BLaER1 (cell line): ENCODE measurements at regions not wholly inside any gene's neighbourhood (a gene's known extent, or its start where the extent isn't known, plus 50 kb on each side); places are given as distances from the start of the nearest gene placed in this dataset.

Experiments
- H3K27ac ChIP-seq: shearing (Covaris generic); formaldehyde crosslinking; 2 replicates; pipeline ENCODE4 v1.8.1; 2022
- H3K27me3 ChIP-seq: shearing (Covaris generic); formaldehyde crosslinking; 2 replicates; pipeline ENCODE4 v1.8.1; 2022
- H3K36me3 ChIP-seq: shearing (Covaris generic); formaldehyde crosslinking; 2 replicates; pipeline ENCODE4 v1.8.1; 2022
- H3K4me1 ChIP-seq: shearing (Covaris generic); formaldehyde crosslinking; 2 replicates; pipeline ENCODE4 v1.8.1; 2022
- H3K4me2 ChIP-seq: shearing (Covaris generic); formaldehyde crosslinking; 2 replicates; pipeline ENCODE4 v1.8.1; 2022
- H3K4me3 ChIP-seq: shearing (Covaris generic); formaldehyde crosslinking; 2 replicates; pipeline ENCODE4 v1.8.1; 2022
- H3K9ac ChIP-seq: shearing (Covaris generic); formaldehyde crosslinking; 2 replicates; pipeline ENCODE4 v1.8.1; 2022
- H3K9me3 ChIP-seq: shearing (Covaris generic); formaldehyde crosslinking; 2 replicates; pipeline ENCODE4 v1.8.1; 2022
- H4K20me1 ChIP-seq: shearing (Covaris generic); formaldehyde crosslinking; 2 replicates; pipeline ENCODE4 v1.8.1; 2022
- Cebpa-rat ChIP-seq: shearing (Covaris generic); IDR thresholded peaks from 2 replicates; pipeline ENCODE4 v1.8.1; 2022

DNA sequence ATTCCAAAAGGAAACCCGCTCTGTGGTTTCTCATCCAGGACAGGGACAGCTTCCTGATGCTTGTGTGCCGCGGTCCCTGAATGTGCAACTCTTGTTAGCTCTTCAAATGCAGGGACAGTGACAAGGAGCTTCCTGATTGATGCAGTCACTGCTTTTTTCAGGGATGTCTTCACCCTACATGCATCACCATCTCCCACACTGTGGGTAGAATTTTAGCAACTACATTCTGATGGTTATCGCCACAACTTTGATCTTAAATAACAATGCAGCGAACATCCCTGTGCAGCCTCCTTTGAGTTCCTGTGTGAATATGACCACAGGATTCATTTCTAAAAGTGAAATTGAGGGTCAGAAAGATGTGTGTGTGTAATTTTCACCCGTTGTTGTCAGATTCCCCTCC lies 115.0 kb downstream of the GGTLC2 start:
- TF ChIP-seq Cebpa-rat, result no peak
- Histone ChIP-seq H3K9me3 (no peaks in the 10 kb centered on the region), H3K9ac (no peak overlapping the region), H3K27ac (no peak overlapping the region), H4K20me1 (no peaks in the 10 kb centered on the region), H3K4me2 (peak overlapping the region; percentile 56), H3K4me3 (no peak overlapping the region), H3K27me3 (no peaks in the 10 kb centered on the region), H3K36me3 (no peaks in the 10 kb centered on the region), H3K4me1 (peaks cover 58% of the 10 kb centered on the region)

DNA sequence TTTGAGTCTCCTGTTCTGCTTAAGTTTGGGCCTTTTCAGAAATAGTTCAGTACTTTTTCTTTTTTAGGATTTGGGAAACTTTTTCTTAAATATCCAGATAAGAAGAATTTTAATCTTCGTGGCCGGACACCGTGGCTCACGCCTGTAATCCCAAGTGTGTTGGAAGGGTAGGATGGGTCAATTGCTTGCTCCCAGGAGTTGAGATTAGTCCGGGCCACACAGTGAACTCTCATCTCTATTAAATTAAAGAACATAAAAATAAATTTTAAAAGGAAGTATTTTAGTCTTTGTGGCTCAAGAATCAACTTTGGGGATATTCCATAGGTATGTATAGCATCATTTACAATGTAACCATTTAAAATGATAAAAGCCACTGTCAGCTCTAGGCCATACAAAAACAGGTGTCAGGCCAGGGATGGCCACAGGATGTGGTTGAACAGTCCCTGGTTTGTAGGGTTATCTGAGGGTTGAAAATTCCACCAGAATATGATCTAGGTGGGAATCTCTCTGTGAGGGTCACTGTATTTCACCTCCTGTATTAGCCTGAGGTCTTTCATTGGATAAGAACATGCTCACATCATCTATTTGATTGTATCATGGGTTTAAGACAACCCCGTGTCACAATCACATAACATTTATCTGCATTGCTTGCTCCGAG lies 115.6 kb downstream of the GGTLC2 start:
- peak overlapping the region; percentile 56 for H3K4me2 ChIP-seq
- H3K27me3 ChIP-seq, result no peaks in the 10 kb centered on the region
- H3K4me3 ChIP-seq, result no peak overlapping the region
- H3K4me1 ChIP-seq, result peaks cover 64% of the 10 kb centered on the region
- H3K36me3 ChIP-seq, result no peaks in the 10 kb centered on the region
- no peak for TF ChIP-seq Cebpa-rat
- no peak overlapping the region for H3K9ac ChIP-seq
- H4K20me1 ChIP-seq, result no peaks in the 10 kb centered on the region
- H3K9me3 ChIP-seq, result no peaks in the 10 kb centered on the region
- no peak overlapping the region for H3K27ac ChIP-seq

DNA sequence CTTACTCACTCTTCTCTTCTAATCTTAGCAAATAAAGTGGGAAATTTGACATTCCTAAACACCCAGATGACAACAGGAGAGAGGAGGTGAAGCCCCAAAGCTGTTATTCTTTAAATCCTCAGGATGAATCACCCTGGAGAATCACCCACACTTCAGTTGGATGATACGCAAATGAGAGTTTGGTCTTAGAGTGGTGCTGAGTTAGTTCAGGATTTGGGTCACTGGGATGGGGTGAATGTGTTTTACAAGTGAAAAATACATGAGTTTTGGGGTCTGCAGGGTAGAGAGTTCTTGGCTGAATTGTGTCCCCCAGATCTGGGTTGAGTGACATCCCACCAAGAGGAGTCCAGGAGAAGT lies 117.2 kb downstream of the GGTLC2 start:
- Histone ChIP-seq H3K27ac (no peak overlapping the region), H4K20me1 (no peaks in the 10 kb centered on the region), H3K4me2 (no peak overlapping the region), H3K4me3 (no peak overlapping the region), H3K9me3 (no peaks in the 10 kb centered on the region), H3K9ac (no peak overlapping the region), H3K27me3 (no peaks in the 10 kb centered on the region), H3K36me3 (no peaks in the 10 kb centered on the region), H3K4me1 (peaks cover 73% of the 10 kb centered on the region)
- TF ChIP-seq Cebpa-rat, result no peak

DNA sequence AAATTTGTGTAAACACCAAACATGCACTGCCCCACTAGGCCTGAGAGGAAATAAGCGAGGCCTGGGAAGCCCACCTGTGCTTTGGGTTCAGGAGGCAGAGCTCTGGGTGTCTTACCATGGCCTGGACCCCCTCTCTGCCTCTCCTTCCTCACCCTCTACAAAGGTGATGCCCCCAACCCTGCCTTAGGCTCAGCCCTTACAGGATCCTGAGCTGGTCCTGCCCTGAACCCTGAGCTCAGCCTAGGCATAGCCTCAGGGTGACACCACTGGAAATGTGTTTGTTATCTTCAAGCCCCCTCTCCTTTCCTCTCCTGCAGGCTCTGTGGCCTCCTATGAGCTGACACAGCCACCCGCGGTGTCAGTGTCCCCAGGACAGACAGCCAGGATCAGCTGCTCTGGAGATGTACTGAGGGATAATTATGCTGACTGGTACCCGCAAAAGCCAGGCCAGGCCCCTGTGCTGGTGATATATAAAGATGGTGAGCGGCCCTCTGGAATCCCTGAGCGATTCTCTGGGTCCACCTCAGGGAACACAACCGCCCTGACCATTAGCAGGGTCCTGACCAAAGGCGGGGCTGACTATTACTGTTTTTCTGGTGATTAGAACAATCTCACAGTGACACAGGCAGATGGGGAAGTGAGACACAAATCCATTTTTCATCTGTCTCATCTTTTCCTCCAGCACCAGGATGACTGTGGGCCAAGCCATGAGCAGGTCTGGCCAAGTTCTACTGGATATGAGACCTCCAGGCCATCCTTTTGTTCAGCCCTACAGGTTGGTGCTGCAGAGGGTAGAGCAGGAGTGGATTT lies 117.8 kb downstream of the GGTLC2 start:
- H3K27me3 ChIP-seq, result no peaks in the 10 kb centered on the region
- no peaks in the 10 kb centered on the region for H3K9me3 ChIP-seq
- H3K4me1 ChIP-seq, result peaks cover 70% of the 10 kb centered on the region
- H3K4me2 ChIP-seq, result peak overlapping the region; percentile 15; the same call in 1 of the 2 replicates
- TF ChIP-seq Cebpa-rat, result no peak
- no peaks in the 10 kb centered on the region for H3K36me3 ChIP-seq
- H3K9ac ChIP-seq, result no peak overlapping the region
- H3K27ac ChIP-seq, result no peak overlapping the region; the same call in 1 of the 2 replicates
- no peaks in the 10 kb centered on the region for H4K20me1 ChIP-seq
- H3K4me3 ChIP-seq, result no peak overlapping the region

DNA sequence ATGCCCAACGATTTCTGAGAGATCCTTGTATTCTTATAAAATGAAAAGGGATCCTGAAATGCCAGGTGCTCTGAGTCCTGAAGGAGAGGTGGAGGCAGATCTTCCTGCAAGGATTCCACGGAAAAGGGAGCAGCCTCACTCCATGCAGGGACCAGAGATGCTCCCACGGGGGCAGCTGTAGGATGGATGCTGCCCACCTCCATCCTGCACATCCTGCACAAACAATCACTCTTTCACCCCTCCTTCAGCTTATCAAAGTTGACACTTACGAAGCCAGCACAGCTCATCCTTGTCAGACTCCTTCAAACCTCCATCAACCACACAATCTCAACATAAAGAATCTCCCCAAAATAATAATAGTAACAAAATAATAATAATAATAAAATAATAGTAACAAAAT lies 119.1 kb downstream of the GGTLC2 start:
- Histone ChIP-seq H3K9ac (no peak overlapping the region), H3K4me1 (peaks cover 65% of the 10 kb centered on the region), H3K27ac (no peak overlapping the region), H3K36me3 (no peaks in the 10 kb centered on the region), H3K27me3 (no peaks in the 10 kb centered on the region), H3K9me3 (no peaks in the 10 kb centered on the region), H3K4me2 (no peak overlapping the region), H3K4me3 (no peak overlapping the region), H4K20me1 (no peaks in the 10 kb centered on the region)
- no peak for TF ChIP-seq Cebpa-rat

DNA sequence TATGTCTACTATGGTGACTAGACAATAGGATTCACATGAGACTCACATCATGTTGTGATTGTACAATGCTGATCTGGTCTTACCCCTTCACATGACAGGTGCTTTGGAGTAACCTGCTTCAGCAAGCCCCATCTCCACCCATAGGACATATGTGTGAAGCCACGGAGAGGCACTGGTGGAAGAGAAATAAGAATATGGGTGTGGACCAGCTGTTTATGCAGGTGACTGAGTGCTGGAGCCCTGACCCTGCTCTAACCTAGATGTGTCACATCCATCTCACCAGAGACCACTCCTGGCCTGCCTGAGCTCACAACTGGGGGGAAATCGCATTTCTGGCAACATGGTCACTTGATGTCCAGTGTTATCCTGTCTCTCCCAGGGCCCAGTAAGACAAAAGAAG lies 119.7 kb downstream of the GGTLC2 start:
- H3K9ac ChIP-seq, result no peak overlapping the region
- H3K4me1 ChIP-seq, result peaks cover 59% of the 10 kb centered on the region
- H4K20me1 ChIP-seq, result no peaks in the 10 kb centered on the region
- H3K27ac ChIP-seq, result no peak overlapping the region; the same call in 1 of the 2 replicates
- no peak overlapping the region for H3K4me3 ChIP-seq
- no peaks in the 10 kb centered on the region for H3K9me3 ChIP-seq
- H3K27me3 ChIP-seq, result no peaks in the 10 kb centered on the region
- no peak for TF ChIP-seq Cebpa-rat
- H3K36me3 ChIP-seq, result no peaks in the 10 kb centered on the region
- H3K4me2 ChIP-seq, result peak overlapping the region; percentile 43

DNA sequence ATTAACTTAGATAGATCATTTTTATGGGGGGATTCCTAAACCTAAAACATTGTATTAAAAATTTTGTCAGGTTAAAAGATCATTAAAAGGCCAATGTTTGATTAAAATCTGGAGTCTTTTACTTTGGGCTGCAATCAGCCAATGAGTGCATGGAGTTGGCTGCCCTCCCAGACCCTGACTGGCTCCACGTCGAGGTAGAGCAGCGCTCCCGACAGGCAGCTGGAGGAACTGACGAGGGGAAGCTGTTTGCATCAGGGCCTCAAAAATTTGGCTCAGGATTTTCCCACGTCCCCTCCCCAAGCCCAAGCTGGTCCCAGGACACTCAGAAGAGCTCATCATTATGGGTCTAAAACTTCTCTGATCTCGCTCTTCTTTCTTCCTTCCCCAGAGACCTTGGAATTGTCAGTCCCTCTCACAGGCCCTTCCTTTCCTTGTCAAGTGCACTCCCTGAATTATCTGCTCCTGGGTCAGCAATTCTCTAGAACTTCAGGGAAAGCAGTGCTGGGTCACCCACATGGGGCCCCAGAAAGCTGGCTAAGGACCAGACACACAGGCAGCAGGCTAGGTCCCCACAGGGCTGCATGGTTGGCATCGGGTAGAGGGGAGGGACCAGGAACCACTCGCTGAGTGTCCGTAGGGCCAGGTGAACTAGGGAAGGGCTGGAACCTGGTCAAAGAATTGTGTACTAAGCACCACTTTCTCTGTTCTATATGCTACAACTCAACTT lies 119.6 kb upstream of the IGLL5 start:
- Histone ChIP-seq H3K36me3 (no peaks in the 10 kb centered on the region), H3K27ac (no peak overlapping the region), H4K20me1 (no peaks in the 10 kb centered on the region), H3K27me3 (no peaks in the 10 kb centered on the region), H3K4me2 (no peak overlapping the region), H3K4me3 (no peak overlapping the region), H3K9me3 (no peaks in the 10 kb centered on the region), H3K9ac (no peak overlapping the region), H3K4me1 (peaks cover 66% of the 10 kb centered on the region)
- TF ChIP-seq Cebpa-rat, result no peak

DNA sequence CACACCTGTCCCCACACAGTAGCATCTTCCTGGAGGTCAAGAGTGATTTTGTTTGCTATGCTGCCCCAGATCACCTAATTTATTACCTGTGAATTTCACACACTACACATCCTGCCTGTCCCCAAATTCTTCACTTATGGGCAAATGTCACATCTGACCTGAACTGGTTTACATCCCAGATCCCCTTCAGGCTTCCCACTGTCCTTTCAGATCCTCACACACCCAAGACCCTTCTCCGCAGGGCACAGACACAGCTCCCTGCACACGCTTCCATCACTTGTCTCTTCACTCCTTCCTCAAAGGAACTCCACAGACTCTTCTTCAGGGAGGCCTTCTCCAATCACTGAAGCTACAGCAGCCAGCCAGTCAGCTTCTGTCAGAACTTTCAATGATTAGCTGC lies 118.7 kb upstream of the IGLL5 start:
- H3K9ac ChIP-seq, result no peak overlapping the region
- H3K36me3 ChIP-seq, result no peaks in the 10 kb centered on the region
- H4K20me1 ChIP-seq, result no peaks in the 10 kb centered on the region
- no peaks in the 10 kb centered on the region for H3K9me3 ChIP-seq
- peaks cover 68% of the 10 kb centered on the region for H3K4me1 ChIP-seq
- no peak overlapping the region for H3K27ac ChIP-seq
- no peak overlapping the region for H3K4me2 ChIP-seq
- no peaks in the 10 kb centered on the region for H3K27me3 ChIP-seq
- TF ChIP-seq Cebpa-rat, result no peak
- no peak overlapping the region for H3K4me3 ChIP-seq

DNA sequence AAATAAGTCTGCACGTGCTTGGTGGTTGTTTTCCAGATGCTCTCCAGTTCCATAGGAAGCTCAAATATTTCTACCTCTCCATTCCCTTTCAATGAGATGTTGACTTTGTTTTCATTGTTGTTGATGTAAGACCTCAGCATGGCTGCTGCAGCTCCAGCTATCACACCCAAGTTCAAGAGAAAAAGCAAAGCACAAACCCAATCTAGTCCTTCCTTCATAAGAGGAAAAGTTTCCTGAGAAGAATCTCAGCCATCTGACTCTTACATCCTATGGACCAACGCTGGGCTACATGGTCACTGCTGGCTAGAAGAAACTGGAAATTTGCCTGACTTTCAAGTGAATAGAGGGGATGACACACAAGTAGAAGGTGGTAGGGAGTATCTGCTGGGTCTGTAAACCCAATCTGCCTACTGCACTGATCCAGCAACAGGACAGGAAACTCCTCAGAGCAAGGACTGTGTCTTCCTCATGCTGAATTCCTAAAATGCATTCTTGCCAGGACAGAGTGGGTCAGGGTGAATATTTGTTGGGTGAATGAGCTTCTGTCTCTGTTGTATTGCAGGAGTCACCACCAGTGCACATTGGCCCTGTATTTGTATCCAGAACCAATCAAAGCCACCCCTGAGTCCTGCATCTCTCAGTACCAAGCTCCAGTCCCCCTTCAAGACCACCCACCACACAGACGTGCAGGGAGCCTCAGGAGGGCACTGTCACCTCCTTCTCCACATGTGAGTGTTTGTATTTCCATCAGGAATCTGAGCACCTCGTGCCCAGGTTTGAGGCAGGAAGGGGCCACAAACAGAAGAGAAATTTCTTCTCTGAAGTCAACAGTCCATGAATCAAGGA lies 118.0 kb upstream of the IGLL5 start:
- Histone ChIP-seq H3K9me3 (no peaks in the 10 kb centered on the region), H3K36me3 (no peaks in the 10 kb centered on the region), H4K20me1 (no peaks in the 10 kb centered on the region), H3K27me3 (no peaks in the 10 kb centered on the region), H3K4me2 (no peak overlapping the region), H3K4me3 (no peak overlapping the region), H3K4me1 (peaks cover 68% of the 10 kb centered on the region), H3K27ac (no peak overlapping the region), H3K9ac (no peak overlapping the region)
- TF ChIP-seq Cebpa-rat, result no peak
